GM23248 (cell line): ENCODE measurements at regions not wholly inside any gene's neighbourhood (a gene's known extent, or its start where the extent isn't known, plus 50 kb on each side); places are given as distances from the start of the nearest gene placed in this dataset.

Experiments used
- DNase-seq: peaks from one replicate; pipeline ENCODE4 v3.0.0-alpha.2; 2015
- H2AFZ ChIP-seq: fragments of 200-600 bp; sonication (generic); 2 replicates; pipeline ENCODE4 v1.6.1; 2016; ENCODE audit warnings: antibody characterized with exemption
- H3F3A ChIP-seq: fragments of 200-600 bp; sonication (generic); 2 replicates; pipeline ENCODE4 v1.6.1; 2016; ENCODE audit warnings: mild to moderate bottlenecking, antibody characterized with exemption, mixed run types; ENCODE audit not compliant: insufficient read depth
- H3K27ac ChIP-seq: fragments of 200-600 bp; sonication (generic); 2 replicates; pipeline ENCODE4 v1.5.1; 2016; ENCODE audit warnings: mild to moderate bottlenecking
- H3K27me3 ChIP-seq: fragments of 200-600 bp; sonication (generic); replicated peaks from 2 replicates; pipeline ENCODE4 v1.6.1; 2016; ENCODE audit warnings: mild to moderate bottlenecking; ENCODE audit not compliant: insufficient read depth
- H3K36me3 ChIP-seq: fragments of 200-600 bp; sonication (generic); 2 replicates; pipeline ENCODE4 v1.6.1; 2016; ENCODE audit warnings: low read depth, mild to moderate bottlenecking
- H3K4me1 ChIP-seq: fragments of 200-600 bp; sonication (generic); 2 replicates; pipeline ENCODE4 v1.6.1; 2016; ENCODE audit warnings: mild to moderate bottlenecking; ENCODE audit not compliant: insufficient read depth
- H3K4me2 ChIP-seq: fragments of 200-600 bp; sonication (generic); one replicate; pipeline ENCODE4 v1.6.1; 2016; ENCODE audit warnings: mild to moderate bottlenecking; ENCODE audit not compliant: unreplicated experiment
- H3K4me3 ChIP-seq: fragments of 200-600 bp; sonication (generic); 2 replicates; pipeline ENCODE4 v1.5.1; 2016; ENCODE audit warnings: mild to moderate bottlenecking
- H3K79me2 ChIP-seq: fragments of 200-600 bp; sonication (generic); 2 replicates; pipeline ENCODE4 v1.6.1; 2016; ENCODE audit warnings: mild to moderate bottlenecking; ENCODE audit not compliant: insufficient read depth
- H3K9ac ChIP-seq: fragments of 200-600 bp; sonication (generic); 2 replicates; pipeline ENCODE4 v1.6.1; 2016; ENCODE audit warnings: mild to moderate bottlenecking
- H3K9me2 ChIP-seq: fragments of 200-600 bp; sonication (generic); 2 replicates; pipeline ENCODE4 v1.6.1; 2016; ENCODE audit warnings: mixed run types, mild to moderate bottlenecking, moderate library complexity; ENCODE audit not compliant: insufficient read depth
- H3K9me3 ChIP-seq: fragments of 200-600 bp; sonication (generic); one replicate; pipeline ENCODE4 v1.6.1; 2017; ENCODE audit warnings: low read depth
- H4K20me1 ChIP-seq: fragments of 200-600 bp; sonication (generic); 2 replicates; pipeline ENCODE4 v1.6.0; 2016; ENCODE audit not compliant: insufficient read depth
- EZH2 ChIP-seq: fragments of 200-600 bp; sonication (generic); IDR thresholded peaks from 2 replicates; pipeline ENCODE4 v1.6.1; 2018; ENCODE audit warnings: antibody characterized with exemption, mild to moderate bottlenecking; ENCODE audit not compliant: insufficient read depth, poor library complexity, severe bottlenecking
- EZH2phosphoT487 ChIP-seq: fragments of 200-600 bp; sonication (generic); IDR thresholded peaks from 2 replicates; pipeline ENCODE4 v1.6.1; 2018; ENCODE audit warnings: antibody characterized with exemption, moderate library complexity, mild to moderate bottlenecking, low read depth; ENCODE audit not compliant: insufficient read depth
- WGBS, 2 experiments: methylation state at CpG; one replicate each; pipeline ENCODE4 v1.1.6; 2015 to 2017; ENCODE audit warnings: low lambda C conversion rate in 2 of 2, low coverage in 1 of 2; ENCODE audit errors: missing lambda C conversion rate in 2 of 2; 5-methylcytosine and 5-hydroxymethylcytosine counted together
- in situ Hi-C: fragments of 300-500 bp; cut with MboI; formaldehyde crosslinking; loops from 2 replicates; pipeline ENCODE4 v1.15.0; 2020

- Histone ChIP-seq H3K4me1 (no peaks in the 10 kb centered on the region), H3K9ac (no peak overlapping the region), H3F3A (no peaks in the 10 kb centered on the region), H3K9me3 (no peaks in the 10 kb centered on the region), H3K4me2 (no peak overlapping the region), H3K79me2 (no peaks in the 10 kb centered on the region), H3K36me3 (no peaks in the 10 kb centered on the region), H2AFZ (no peak overlapping the region), H4K20me1 (no peaks in the 10 kb centered on the region), H3K9me2 (no peaks in the 10 kb centered on the region), H3K4me3 (no peak overlapping the region), H3K27me3 (no peaks in the 10 kb centered on the region), H3K27ac (no peak overlapping the region)
- TF ChIP-seq EZH2 (no peak), EZH2phosphoT487 (no peak)
- in situ Hi-C loops: no loop called here
- DNase-seq: no peak
- WGBS, 2 experiments: 90 to 92% methylated on average over 6 of the region's 6 CpGs
Observed at GRCh38 chr2:65501836-65502235, 69.4 kb upstream of the SPRED2 start.

GRCh38 chr2:65501074-65501473 is 68.7 kb upstream of the SPRED2 start:
- no peaks in the 10 kb centered on the region for H3K36me3 ChIP-seq
- 93 to 95% methylated on average over 10 of the region's 10 CpGs for WGBS, 2 experiments

DNA sequence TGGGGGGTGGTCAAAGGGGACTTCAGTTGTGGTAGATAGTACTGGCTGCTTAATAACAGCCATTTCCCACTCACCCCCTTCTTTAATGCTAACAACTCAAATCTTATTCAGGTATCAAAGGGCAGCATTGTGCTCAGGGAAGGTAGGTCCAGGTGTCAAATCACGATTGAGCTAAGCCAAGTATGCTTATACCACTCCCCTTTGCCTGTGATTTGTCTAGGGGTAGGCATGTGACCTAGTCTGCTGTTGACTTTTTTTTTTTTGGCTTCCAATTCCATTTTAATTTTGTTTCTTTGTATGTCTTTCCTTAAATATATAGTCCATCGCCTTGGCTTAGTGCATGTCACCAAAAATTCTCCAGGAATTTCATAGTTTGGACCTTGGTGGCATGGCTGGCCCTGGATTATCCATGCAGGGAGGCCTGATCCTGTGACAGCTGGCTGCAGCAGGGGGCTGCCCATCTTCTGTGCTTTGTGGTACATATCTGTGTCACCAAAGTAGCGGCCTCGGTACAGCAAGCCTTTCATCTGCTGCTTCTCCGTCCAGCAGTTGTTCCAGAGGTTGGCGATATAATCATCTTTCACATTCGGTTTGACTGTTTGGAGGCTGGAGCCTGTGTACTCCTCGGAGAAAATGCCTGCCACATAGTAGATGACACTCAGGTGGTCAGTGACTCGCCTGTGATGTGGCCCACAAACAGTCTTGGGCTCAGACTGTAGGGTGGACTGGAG is 68.1 kb upstream of the SPRED2 start:
- H4K20me1 ChIP-seq: no peaks in the 10 kb centered on the region
- H3K9ac ChIP-seq: no peak overlapping the region
- no peaks in the 10 kb centered on the region for H3F3A ChIP-seq
- no peaks in the 10 kb centered on the region for H3K79me2 ChIP-seq
- no peaks in the 10 kb centered on the region for H3K27me3 ChIP-seq
- DNase-seq: no peak
- no peak for TF ChIP-seq EZH2phosphoT487
- no peak for TF ChIP-seq EZH2
- no peak overlapping the region for H3K27ac ChIP-seq
- H2AFZ ChIP-seq: no peak overlapping the region
- H3K4me3 ChIP-seq: no peak overlapping the region
- H3K4me1 ChIP-seq: no peaks in the 10 kb centered on the region
- H3K36me3 ChIP-seq: no peaks in the 10 kb centered on the region
- 79 to 80% methylated on average over 9 of the region's 9 CpGs for WGBS, 2 experiments
- H3K4me2 ChIP-seq: no peak overlapping the region
- in situ Hi-C loops: no loop called here
- H3K9me3 ChIP-seq: no peaks in the 10 kb centered on the region
- H3K9me2 ChIP-seq: no peaks in the 10 kb centered on the region

More at GRCh38 chr2:65501074-65501473, 68.7 kb upstream of the SPRED2 start:
- H4K20me1 ChIP-seq: no peaks in the 10 kb centered on the region
- in situ Hi-C loops: no loop called here
- no peaks in the 10 kb centered on the region for H3K9me3 ChIP-seq
- no peaks in the 10 kb centered on the region for H3K79me2 ChIP-seq
- H3K27ac ChIP-seq: no peak overlapping the region
- no peak overlapping the region for H3K9ac ChIP-seq
- no peak overlapping the region for H3K4me3 ChIP-seq
- H3K27me3 ChIP-seq: no peaks in the 10 kb centered on the region
- H3K9me2 ChIP-seq: no peaks in the 10 kb centered on the region
- H3K4me1 ChIP-seq: no peaks in the 10 kb centered on the region
- no peak for TF ChIP-seq EZH2
- TF ChIP-seq EZH2phosphoT487: no peak
- no peak overlapping the region for H2AFZ ChIP-seq
- H3F3A ChIP-seq: no peaks in the 10 kb centered on the region
- H3K4me2 ChIP-seq: no peak overlapping the region
- no peak for DNase-seq

DNA sequence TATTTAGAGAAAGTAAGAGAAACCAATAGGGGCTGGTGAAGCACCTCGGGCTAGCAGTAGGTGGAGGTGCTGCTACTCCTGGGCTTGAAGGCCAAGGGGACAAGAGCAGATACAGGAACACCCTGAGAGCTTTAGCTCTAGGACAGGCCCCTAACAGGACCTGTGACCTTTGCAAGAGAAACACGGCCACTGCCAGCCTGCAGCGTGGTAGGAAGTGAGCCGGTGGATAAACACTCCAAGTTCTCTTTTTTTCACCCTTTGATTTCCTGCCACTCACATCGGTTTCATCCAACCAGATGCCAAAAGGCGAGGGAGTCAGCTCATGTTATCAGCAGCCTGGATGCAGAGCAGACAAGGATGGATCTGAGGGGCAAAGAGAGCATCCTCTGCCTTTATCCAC is 66.8 kb upstream of the SPRED2 start:
- Histone ChIP-seq H4K20me1 (no peaks in the 10 kb centered on the region), H3K4me1 (no peaks in the 10 kb centered on the region), H3K36me3 (no peaks in the 10 kb centered on the region), H3K9me3 (no peaks in the 10 kb centered on the region), H3K79me2 (no peaks in the 10 kb centered on the region), H3K9me2 (no peaks in the 10 kb centered on the region), H3K27ac (no peak overlapping the region), H3K9ac (no peak overlapping the region), H3K4me2 (no peak overlapping the region), H3K27me3 (no peaks in the 10 kb centered on the region), H2AFZ (no peak overlapping the region), H3F3A (no peaks in the 10 kb centered on the region), H3K4me3 (no peak overlapping the region)
- WGBS, 2 experiments: 48 to 51% methylated on average over 6 of the region's 6 CpGs
- TF ChIP-seq EZH2phosphoT487 (no peak), EZH2 (no peak)
- in situ Hi-C loops: no loop called here
- DNase-seq: no peak
